Transverse colon (tissue), 4 donors: ENCODE measurements at regions not wholly inside any gene's neighbourhood (a gene's known extent, or its start where the extent isn't known, plus 50 kb on each side); places are given as distances from the start of the nearest gene placed in this dataset.

Experiments used
- CTCF ChIP-seq, 5 experiments: fragments of 200-600 bp in 3 of 5; fragments of 450-650 bp in 2 of 5; sonication (generic) in 3 of 5; IDR thresholded peaks; 1 replicate in 2 of 5; 2 replicates in 3 of 5; pipeline ENCODE4 v1.5.1; 2016 to 2017; ENCODE audit warnings: antibody characterized with exemption in 5 of 5, inconsistent platforms in 3 of 5, mild to moderate bottlenecking in 2 of 5, moderate library complexity in 1 of 5
- EP300 ChIP-seq: sonication (generic); formaldehyde crosslinking; IDR thresholded peaks from one replicate; pipeline ENCODE4 v1.6.1; 2017; ENCODE audit warnings: antibody characterized with exemption, low read depth
- POLR2A ChIP-seq: fragments of 450-650 bp; IDR thresholded peaks from one replicate; pipeline ENCODE4 v1.6.1; 2016; ENCODE audit warnings: antibody characterized with exemption, mild to moderate bottlenecking, moderate library complexity
- POLR2AphosphoS5 ChIP-seq, 3 donors: sonication (generic); formaldehyde crosslinking; IDR thresholded peaks; one replicate each; pipeline ENCODE4 v1.6.1; 2016; ENCODE audit warnings: antibody characterized with exemption in 3 of 3

- TF ChIP-seq POLR2AphosphoS5 (IDR thresholded peaks at IDR 0.05) (no peak), POLR2A (no peak), CTCF (IDR thresholded peaks at IDR 0.05) (no peak), EP300 (no peak)
Measured at GRCh38 chr6:9943026-9943425, 471.8 kb downstream of the TFAP2A start.
